H1 (cell line): ENCODE measurements at regions not wholly inside any gene's neighbourhood (a gene's known extent, or its start where the extent isn't known, plus 50 kb on each side); places are given as distances from the start of the nearest gene placed in this dataset.

Source experiments
- CHD7 ChIP-seq: fragments of 300-600 bp; sonication (generic); IDR thresholded peaks from 2 replicates; pipeline ENCODE4 v1.7.1; 2012; ENCODE audit warnings: low read length, moderate library complexity, mild to moderate bottlenecking, inconsistent platforms; ENCODE audit not compliant: insufficient replicate concordance
- EZH2 ChIP-seq: fragments of 200-600 bp; sonication (generic); IDR thresholded peaks from 2 replicates; pipeline ENCODE4 v1.7.1; 2012; ENCODE audit warnings: low read depth, mild to moderate bottlenecking, moderate library complexity, low read length, inconsistent platforms; ENCODE audit not compliant: severe bottlenecking
- HDAC6 ChIP-seq: IDR thresholded peaks from one replicate; pipeline ENCODE4 v1.7.1; 2012; ENCODE audit warnings: low read depth, mild to moderate bottlenecking, inconsistent platforms, low read length, moderate library complexity
- KDM1A ChIP-seq: fragments of 200-600, 300-600 bp; sonication (generic); IDR thresholded peaks from 2 replicates; pipeline ENCODE4 v1.7.1; 2016; ENCODE audit warnings: mild to moderate bottlenecking, low read length, borderline replicate concordance

GRCh38 chr5:121246971-121247370, 604.7 kb upstream of the FTMT start (continued):
- no peak for TF ChIP-seq CHD7
- TF ChIP-seq EZH2 = no peak
- no peak for TF ChIP-seq HDAC6
- no peak for TF ChIP-seq KDM1A
